MM.1S (cell line): ENCODE measurements at regions not wholly inside any gene's neighbourhood (a gene's known extent, or its start where the extent isn't known, plus 50 kb on each side); places are given as distances from the start of the nearest gene placed in this dataset.
A peak's percentile ranks its signal among the peaks of the same experiment; 100 is the strongest.

ENCODE experiments used
- DNase-seq: peaks from one replicate; pipeline ENCODE4 v3.0.0-alpha.2; 2015
- H2AFZ ChIP-seq: fragments of 300-600 bp; sonication (generic); 2 replicates; pipeline ENCODE4 v1.6.0; 2016; ENCODE audit warnings: antibody characterized with exemption, low read length
- H3F3A ChIP-seq: fragments of 300-600 bp; sonication (generic); 2 replicates; pipeline ENCODE4 v1.6.1; 2016; ENCODE audit warnings: mild to moderate bottlenecking, antibody characterized with exemption, low read length, moderate library complexity, mixed read lengths; ENCODE audit not compliant: insufficient read depth
- H3K27ac ChIP-seq: fragments of 300-600 bp; sonication (generic); 2 replicates; pipeline ENCODE4 v1.5.1; 2016; ENCODE audit warnings: mild to moderate bottlenecking, low read length
- H3K27me3 ChIP-seq: fragments of 300-600 bp; sonication (generic); replicated peaks from 2 replicates; pipeline ENCODE4 v1.6.0; 2016; ENCODE audit warnings: low read length; ENCODE audit not compliant: insufficient read depth
- H3K36me3 ChIP-seq: fragments of 300-600 bp; sonication (generic); replicated peaks from 2 replicates; pipeline ENCODE4 v1.6.1; 2016; ENCODE audit warnings: mild to moderate bottlenecking, low read length, mixed read lengths; ENCODE audit not compliant: insufficient read depth
- H3K4me1 ChIP-seq: fragments of 300-600 bp; sonication (generic); 2 replicates; pipeline ENCODE4 v1.6.1; 2016; ENCODE audit warnings: low read length, mixed read lengths
- H3K4me2 ChIP-seq: fragments of 300-600 bp; sonication (generic); 2 replicates; pipeline ENCODE4 v1.6.0; 2016; ENCODE audit warnings: low read depth, low read length
- H3K4me3 ChIP-seq: fragments of 300-600 bp; sonication (generic); 2 replicates; pipeline ENCODE4 v1.5.1; 2016; ENCODE audit warnings: low read length, mixed read lengths
- H3K79me2 ChIP-seq: fragments of 300-600 bp; sonication (generic); 2 replicates; pipeline ENCODE4 v1.6.1; 2016; ENCODE audit warnings: mixed run types, low read length, mixed read lengths
- H3K9ac ChIP-seq: fragments of 300-600 bp; sonication (generic); 2 replicates; pipeline ENCODE4 v1.6.1; 2016; ENCODE audit warnings: low read length, mixed read lengths
- H3K9me2 ChIP-seq: fragments of 300-600 bp; sonication (generic); replicated peaks from 2 replicates; pipeline ENCODE4 v1.6.1; 2016; ENCODE audit warnings: mild to moderate bottlenecking, low read length, mixed read lengths; ENCODE audit not compliant: insufficient read depth
- H3K9me3 ChIP-seq: fragments of 300-600 bp; sonication (generic); replicated peaks from 2 replicates; pipeline ENCODE4 v1.6.1; 2016; ENCODE audit warnings: mild to moderate bottlenecking, low read length, mixed read lengths; ENCODE audit not compliant: insufficient read depth
- H4K20me1 ChIP-seq: fragments of 300-600 bp; sonication (generic); 2 replicates; pipeline ENCODE4 v1.6.1; 2016; ENCODE audit warnings: mild to moderate bottlenecking, low read length, moderate library complexity, mixed read lengths; ENCODE audit not compliant: insufficient read depth
- EZH2 ChIP-seq: fragments of 300-600 bp; sonication (generic); optimal IDR thresholded peaks from 2 replicates; pipeline ENCODE3; 2017; ENCODE audit warnings: low read depth, mild to moderate bottlenecking, antibody characterized with exemption, low read length, mixed read lengths
- EZH2phosphoT487 ChIP-seq: fragments of 300-600 bp; sonication (generic); IDR thresholded peaks from 2 replicates; pipeline ENCODE4 v1.6.1; 2018; ENCODE audit warnings: antibody characterized with exemption, low read length
- TF ChIP-seq, protein P1 (sequence below): fragments of 300-600 bp; sonication (generic); IDR thresholded peaks from 2 replicates; pipeline ENCODE4 v1.5.1; 2016; ENCODE audit warnings: antibody characterized with exemption, low read length, mixed read lengths

DNA sequence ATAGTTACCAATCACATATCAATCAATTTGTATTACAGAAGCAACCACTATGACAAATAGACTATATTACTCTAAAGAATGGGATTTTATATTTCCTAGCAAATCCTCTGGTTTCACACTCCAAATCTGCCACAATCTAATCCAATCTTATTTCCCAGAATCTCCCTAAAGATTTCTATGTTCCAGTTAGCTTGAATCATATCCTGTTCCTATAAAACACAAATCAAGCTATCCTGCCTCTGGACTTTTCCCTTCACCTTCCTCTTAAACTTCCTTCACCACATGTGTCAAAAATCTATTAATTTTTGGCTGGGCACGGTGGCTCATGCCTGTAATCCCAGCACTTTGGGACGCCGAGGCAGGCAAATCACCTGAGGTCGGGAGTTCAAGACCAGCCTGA lies 50.0 kb downstream of the PIK3C2A start:
- Histone ChIP-seq H3K36me3 (no peaks in the 10 kb centered on the region; the same call in 1 of the 2 replicates), H4K20me1 (no peaks in the 10 kb centered on the region), H3K27ac (no peak overlapping the region), H2AFZ (no peak overlapping the region), H3K27me3 (no peaks in the 10 kb centered on the region), H3K9me3 (no peaks in the 10 kb centered on the region), H3K4me3 (no peak overlapping the region), H3K4me1 (peaks cover 40% of the 10 kb centered on the region), H3K4me2 (no peak overlapping the region), H3K79me2 (peaks cover 59% of the 10 kb centered on the region), H3K9me2 (no peaks in the 10 kb centered on the region), H3F3A (peaks cover 6% of the 10 kb centered on the region; the same call in 1 of the 2 replicates), H3K9ac (no peak overlapping the region)
- TF ChIP-seq EZH2phosphoT487 (no peak), EZH2 (no peak)
- TF ChIP-seq, protein P1, sequence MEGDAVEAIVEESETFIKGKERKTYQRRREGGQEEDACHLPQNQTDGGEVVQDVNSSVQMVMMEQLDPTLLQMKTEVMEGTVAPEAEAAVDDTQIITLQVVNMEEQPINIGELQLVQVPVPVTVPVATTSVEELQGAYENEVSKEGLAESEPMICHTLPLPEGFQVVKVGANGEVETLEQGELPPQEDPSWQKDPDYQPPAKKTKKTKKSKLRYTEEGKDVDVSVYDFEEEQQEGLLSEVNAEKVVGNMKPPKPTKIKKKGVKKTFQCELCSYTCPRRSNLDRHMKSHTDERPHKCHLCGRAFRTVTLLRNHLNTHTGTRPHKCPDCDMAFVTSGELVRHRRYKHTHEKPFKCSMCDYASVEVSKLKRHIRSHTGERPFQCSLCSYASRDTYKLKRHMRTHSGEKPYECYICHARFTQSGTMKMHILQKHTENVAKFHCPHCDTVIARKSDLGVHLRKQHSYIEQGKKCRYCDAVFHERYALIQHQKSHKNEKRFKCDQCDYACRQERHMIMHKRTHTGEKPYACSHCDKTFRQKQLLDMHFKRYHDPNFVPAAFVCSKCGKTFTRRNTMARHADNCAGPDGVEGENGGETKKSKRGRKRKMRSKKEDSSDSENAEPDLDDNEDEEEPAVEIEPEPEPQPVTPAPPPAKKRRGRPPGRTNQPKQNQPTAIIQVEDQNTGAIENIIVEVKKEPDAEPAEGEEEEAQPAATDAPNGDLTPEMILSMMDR, result no peak
- DNase-seq, result no peak

- Histone ChIP-seq H2AFZ (no peak overlapping the region), H3F3A (0 out of 2 replicates have a peak, but pooled peaks cover under 1% of the 10 kb centered on the region), H3K27ac (no peak overlapping the region; the same call in 1 of the 2 replicates), H3K9ac (no peak overlapping the region), H3K27me3 (no peaks in the 10 kb centered on the region), H3K4me3 (no peak overlapping the region), H3K9me2 (no peaks in the 10 kb centered on the region), H4K20me1 (no peaks in the 10 kb centered on the region), H3K79me2 (peaks cover 53% of the 10 kb centered on the region), H3K9me3 (no peaks in the 10 kb centered on the region), H3K4me1 (peaks cover 25% of the 10 kb centered on the region), H3K36me3 (no peaks in the 10 kb centered on the region; the same call in 1 of the 2 replicates), H3K4me2 (no peak overlapping the region)
- no peak for TF ChIP-seq EZH2
- TF ChIP-seq, protein P1, result no peak
- TF ChIP-seq EZH2phosphoT487, result no peak
- DNase-seq, result peak; percentile 15
Observed at GRCh38 chr11:17156283-17156682, 51.5 kb downstream of the PIK3C2A start.

GRCh38 chr11:17154409-17155159 lies 53.2 kb downstream of the PIK3C2A start:
- H3K36me3 ChIP-seq, result no peaks in the 10 kb centered on the region; the same call in 1 of the 2 replicates
- H3K9me2 ChIP-seq, result no peaks in the 10 kb centered on the region
- no peak overlapping the region for H3K4me2 ChIP-seq
- H4K20me1 ChIP-seq, result no peaks in the 10 kb centered on the region
- no peak overlapping the region for H2AFZ ChIP-seq
- DNase-seq, result no peak
- no peak overlapping the region for H3K4me3 ChIP-seq
- H3K9me3 ChIP-seq, result no peaks in the 10 kb centered on the region
- H3K4me1 ChIP-seq, result peaks cover 15% of the 10 kb centered on the region
- no peaks in the 10 kb centered on the region for H3K27me3 ChIP-seq
- no peaks in the 10 kb centered on the region for H3F3A ChIP-seq
- peaks cover 47% of the 10 kb centered on the region for H3K79me2 ChIP-seq
- H3K9ac ChIP-seq, result no peak overlapping the region
- TF ChIP-seq EZH2 (no peak), EZH2phosphoT487 (no peak)
- TF ChIP-seq, protein P1, result no peak
- H3K27ac ChIP-seq, result no peak overlapping the region
